ENCODE measurements at regions not wholly inside any gene's neighbourhood (a gene's known extent, or its start where the extent isn't known, plus 50 kb on each side); places are given as distances from the start of the nearest gene placed in this dataset.

GRCh38 chr13:108560093-108560492 is 69.3 kb upstream of the MYO16 start:
- Histone ChIP-seq H3K4ac (ENCODE audit: low read depth in 1 of 2, low read length in 2 of 2) (no peak overlapping the region), H2BK5ac (ENCODE audit: low read depth, low read length, poor library complexity, severe bottlenecking) (no peak overlapping the region), H2AFZ (ENCODE audit: low read depth, low read length) (no peak overlapping the region), H3K9me3 (ENCODE audit: control insufficient read depth, low read length) (no peaks in the 10 kb centered on the region), H3K79me1 (replicated peaks; ENCODE audit: low read length, poor library complexity, severe bottlenecking) (no peaks in the 10 kb centered on the region), H2AK5ac (ENCODE audit: low read length, severe bottlenecking) (no peak overlapping the region), H3K27ac (ENCODE audit: low read length, poor library complexity, severe bottlenecking) (no peak overlapping the region), H3K4me1 (ENCODE audit: control insufficient read depth, insufficient read depth, low read depth, low read length) (no peaks in the 10 kb centered on the region), H3K14ac (ENCODE audit: low read length in 2 of 2) (no peak overlapping the region), H3K4me2 (ENCODE audit: low read length, poor library complexity, severe bottlenecking) (no peak overlapping the region), H2BK120ac (ENCODE audit: low read depth, low read length) (no peak overlapping the region), H3K18ac (ENCODE audit: low read depth in 1 of 2, low read length in 2 of 2) (no peak overlapping the region), H4K91ac (ENCODE audit: low read length) (no peak overlapping the region), H3K23ac (ENCODE audit: low read length in 2 of 2) (no peak overlapping the region), H3K36me3 (ENCODE audit: control insufficient read depth in 1 of 2, insufficient read depth in 2 of 2, low read depth in 1 of 2, low read length in 2 of 2) (no peaks in the 10 kb centered on the region), H2BK15ac (ENCODE audit: low read depth, poor library complexity, severe bottlenecking) (no peak overlapping the region), H3K27me3 (ENCODE audit: control insufficient read depth in 1 of 2, insufficient read depth in 1 of 2, low read length in 2 of 2) (no peaks in the 10 kb centered on the region), H2BK12ac (ENCODE audit: low read length in 2 of 2) (no peak overlapping the region), H3K4me3 (ENCODE audit: insufficient read depth in 1 of 2, low read depth in 1 of 2, low read length in 2 of 2) (no peak overlapping the region), H3K9ac (ENCODE audit: low read length) (no peak overlapping the region), H4K8ac (ENCODE audit: low read length) (no peak overlapping the region)
- WGBS: 79% methylated on average over 2 of the region's 3 CpGs
- no peak for DNase-seq

DNA sequence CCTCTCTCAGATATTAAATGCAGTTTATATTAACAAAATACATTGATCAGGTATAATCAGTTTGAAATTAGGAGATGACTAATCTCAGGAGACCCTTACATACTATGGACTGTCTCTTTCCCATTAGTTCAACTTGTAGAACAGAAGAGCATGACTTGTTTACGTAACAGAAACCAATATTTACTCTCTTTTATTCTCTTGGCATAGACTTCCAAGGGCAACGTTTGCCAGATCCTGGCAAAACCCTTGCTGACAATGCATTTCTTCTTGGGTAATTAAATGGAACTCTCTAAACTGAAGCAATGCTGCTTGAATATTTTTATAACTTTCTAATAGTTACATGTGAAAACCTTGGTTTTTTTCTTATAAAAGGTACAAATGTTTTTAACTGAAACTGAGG is 68.3 kb upstream of the MYO16 start:
- no peak overlapping the region for H3K23ac ChIP-seq (ENCODE audit: low read length in 2 of 2)
- no peak overlapping the region for H3K14ac ChIP-seq (ENCODE audit: low read length in 2 of 2)
- no peak overlapping the region for H3K4ac ChIP-seq (ENCODE audit: low read depth in 1 of 2, low read length in 2 of 2)
- no peak overlapping the region for H2BK15ac ChIP-seq (ENCODE audit: low read depth, poor library complexity, severe bottlenecking)
- no peaks in the 10 kb centered on the region for H3K27me3 ChIP-seq (ENCODE audit: control insufficient read depth in 1 of 2, insufficient read depth in 1 of 2, low read length in 2 of 2)
- no peak overlapping the region for H2AFZ ChIP-seq (ENCODE audit: low read depth, low read length)
- no peak for DNase-seq
- no peak overlapping the region for H3K9ac ChIP-seq (ENCODE audit: low read length)
- no peak overlapping the region for H2AK5ac ChIP-seq (ENCODE audit: low read length, severe bottlenecking)
- H3K4me2 ChIP-seq (ENCODE audit: low read length, poor library complexity, severe bottlenecking): no peak overlapping the region
- no peak overlapping the region for H4K8ac ChIP-seq (ENCODE audit: low read length)
- WGBS: 70% methylated on average over 1 of the region's 2 CpGs
- no peak overlapping the region for H4K91ac ChIP-seq (ENCODE audit: low read length)
- H3K18ac ChIP-seq (ENCODE audit: low read depth in 1 of 2, low read length in 2 of 2): no peak overlapping the region
- H2BK12ac ChIP-seq (ENCODE audit: low read length in 2 of 2): no peak overlapping the region
- H2BK5ac ChIP-seq (ENCODE audit: low read depth, low read length, poor library complexity, severe bottlenecking): no peak overlapping the region
- H3K36me3 ChIP-seq (ENCODE audit: control insufficient read depth in 1 of 2, insufficient read depth in 2 of 2, low read depth in 1 of 2, low read length in 2 of 2): no peaks in the 10 kb centered on the region
- H3K27ac ChIP-seq (ENCODE audit: low read length, poor library complexity, severe bottlenecking): no peak overlapping the region
- no peak overlapping the region for H3K4me3 ChIP-seq (ENCODE audit: insufficient read depth in 1 of 2, low read depth in 1 of 2, low read length in 2 of 2)
- H3K9me3 ChIP-seq (ENCODE audit: control insufficient read depth, low read length): no peaks in the 10 kb centered on the region
- no peaks in the 10 kb centered on the region for H3K79me1 ChIP-seq (replicated peaks; ENCODE audit: low read length, poor library complexity, severe bottlenecking)
- H3K4me1 ChIP-seq (ENCODE audit: control insufficient read depth, insufficient read depth, low read depth, low read length): no peaks in the 10 kb centered on the region
- H2BK120ac ChIP-seq (ENCODE audit: low read depth, low read length): no peak overlapping the region

DNA sequence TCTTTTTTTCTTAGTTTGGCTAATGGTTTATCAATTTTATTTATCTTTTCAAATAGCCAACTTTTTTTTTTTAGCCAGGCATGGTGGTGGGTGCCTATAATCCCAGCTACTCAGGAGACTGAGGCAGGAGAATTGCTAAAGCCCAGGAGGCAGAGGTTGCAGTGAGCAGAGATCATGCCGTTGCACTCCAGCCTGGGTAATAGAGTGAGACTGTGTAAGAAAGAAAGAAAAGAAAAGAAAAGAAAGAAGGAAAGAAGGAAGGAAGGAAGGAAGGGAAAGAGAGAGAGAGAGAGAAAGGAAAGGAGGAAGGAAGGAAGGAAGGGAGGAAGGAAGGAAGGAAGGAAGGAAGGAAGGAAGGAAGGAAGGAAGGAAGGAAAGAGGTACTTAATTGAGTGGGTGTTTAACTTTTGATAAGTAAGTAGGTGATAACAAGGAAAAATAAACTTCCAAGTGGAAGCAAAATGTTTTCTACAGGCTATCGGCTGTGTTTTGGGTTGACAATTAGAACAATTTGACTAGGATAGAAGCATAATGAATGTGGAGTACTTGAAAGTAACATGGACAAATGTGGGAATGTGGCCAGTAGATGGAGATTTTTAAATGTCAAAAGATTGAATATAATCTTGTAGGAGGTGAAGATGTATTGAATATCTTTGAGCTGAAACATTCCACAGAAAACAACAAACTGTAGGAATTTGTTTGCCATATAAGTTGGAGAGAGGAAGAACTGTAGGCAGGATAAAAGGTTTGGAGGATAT is 62.8 kb upstream of the MYO16 start:
- Histone ChIP-seq H3K9me3 (ENCODE audit: control insufficient read depth, low read length) (no peaks in the 10 kb centered on the region), H3K14ac (ENCODE audit: low read length in 2 of 2) (no peak overlapping the region), H3K27me3 (ENCODE audit: control insufficient read depth in 1 of 2, insufficient read depth in 1 of 2, low read length in 2 of 2) (no peaks in the 10 kb centered on the region), H4K8ac (ENCODE audit: low read length) (no peak overlapping the region), H4K91ac (ENCODE audit: low read length) (no peak overlapping the region), H3K79me1 (replicated peaks; ENCODE audit: low read length, poor library complexity, severe bottlenecking) (no peaks in the 10 kb centered on the region), H3K18ac (ENCODE audit: low read depth in 1 of 2, low read length in 2 of 2) (no peak overlapping the region), H2AFZ (ENCODE audit: low read depth, low read length) (no peak overlapping the region), H3K27ac (ENCODE audit: low read length, poor library complexity, severe bottlenecking) (no peak overlapping the region), H2BK120ac (ENCODE audit: low read depth, low read length) (no peak overlapping the region), H3K4me3 (ENCODE audit: insufficient read depth in 1 of 2, low read depth in 1 of 2, low read length in 2 of 2) (no peak overlapping the region), H3K4ac (ENCODE audit: low read depth in 1 of 2, low read length in 2 of 2) (no peak overlapping the region), H2BK12ac (ENCODE audit: low read length in 2 of 2) (no peak overlapping the region), H3K23ac (ENCODE audit: low read length in 2 of 2) (no peak overlapping the region), H3K4me1 (ENCODE audit: control insufficient read depth, insufficient read depth, low read depth, low read length) (peaks cover 2% of the 10 kb centered on the region), H2AK5ac (ENCODE audit: low read length, severe bottlenecking) (no peak overlapping the region), H3K4me2 (ENCODE audit: low read length, poor library complexity, severe bottlenecking) (no peak overlapping the region), H2BK15ac (ENCODE audit: low read depth, poor library complexity, severe bottlenecking) (no peak overlapping the region), H2BK5ac (ENCODE audit: low read depth, low read length, poor library complexity, severe bottlenecking) (no peak overlapping the region), H3K36me3 (ENCODE audit: control insufficient read depth in 1 of 2, insufficient read depth in 2 of 2, low read depth in 1 of 2, low read length in 2 of 2) (no peaks in the 10 kb centered on the region), H3K9ac (ENCODE audit: low read length) (no peak overlapping the region)
- WGBS: 94% methylated on average over 2 of the region's 2 CpGs
- DNase-seq: no peak

DNA sequence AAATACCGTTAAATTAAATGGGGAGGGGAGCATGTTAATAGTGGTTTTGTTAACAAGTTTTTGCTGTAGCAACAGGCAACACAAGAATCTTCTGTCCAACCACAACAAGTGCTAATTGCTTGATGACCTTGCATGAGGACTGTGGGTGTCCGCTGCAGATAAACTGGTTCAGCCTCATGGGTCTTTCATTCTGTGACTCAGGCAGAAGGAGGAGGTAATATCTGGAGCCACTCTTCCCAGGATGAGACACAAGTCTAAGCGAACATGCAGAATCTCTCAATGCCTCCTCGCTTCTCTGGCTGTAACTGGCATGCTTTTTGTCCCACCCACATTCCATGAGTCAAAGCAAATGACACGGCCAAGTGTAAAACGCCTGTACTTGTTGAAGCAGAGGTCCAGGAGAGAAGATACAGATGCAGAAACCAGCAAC is 56.6 kb upstream of the MYO16 start:
- no peak for DNase-seq
- H3K4me1 ChIP-seq (ENCODE audit: control insufficient read depth, insufficient read depth, low read depth, low read length): peaks cover 2% of the 10 kb centered on the region
- no peak overlapping the region for H2BK15ac ChIP-seq (ENCODE audit: low read depth, poor library complexity, severe bottlenecking)
- H2AK5ac ChIP-seq (ENCODE audit: low read length, severe bottlenecking): no peak overlapping the region
- H3K27me3 ChIP-seq (ENCODE audit: control insufficient read depth in 1 of 2, insufficient read depth in 1 of 2, low read length in 2 of 2): no peaks in the 10 kb centered on the region
- H3K79me1 ChIP-seq (replicated peaks; ENCODE audit: low read length, poor library complexity, severe bottlenecking): no peaks in the 10 kb centered on the region
- H3K9me3 ChIP-seq (ENCODE audit: control insufficient read depth, low read length): no peaks in the 10 kb centered on the region
- H3K9ac ChIP-seq (ENCODE audit: low read length): no peak overlapping the region
- 68% methylated on average over 5 of the region's 6 CpGs for WGBS
- H3K27ac ChIP-seq (ENCODE audit: low read length, poor library complexity, severe bottlenecking): no peak overlapping the region
- no peak overlapping the region for H3K14ac ChIP-seq (ENCODE audit: low read length in 2 of 2)
- H3K36me3 ChIP-seq (ENCODE audit: control insufficient read depth in 1 of 2, insufficient read depth in 2 of 2, low read depth in 1 of 2, low read length in 2 of 2): no peaks in the 10 kb centered on the region
- no peak overlapping the region for H3K4me2 ChIP-seq (ENCODE audit: low read length, poor library complexity, severe bottlenecking)
- H3K18ac ChIP-seq (ENCODE audit: low read depth in 1 of 2, low read length in 2 of 2): no peak overlapping the region
- no peak overlapping the region for H2BK120ac ChIP-seq (ENCODE audit: low read depth, low read length)
- no peak overlapping the region for H3K4ac ChIP-seq (ENCODE audit: low read depth in 1 of 2, low read length in 2 of 2)
- H2AFZ ChIP-seq (ENCODE audit: low read depth, low read length): no peak overlapping the region
- H4K91ac ChIP-seq (ENCODE audit: low read length): no peak overlapping the region
- H3K4me3 ChIP-seq (ENCODE audit: insufficient read depth in 1 of 2, low read depth in 1 of 2, low read length in 2 of 2): no peak overlapping the region
- H4K8ac ChIP-seq (ENCODE audit: low read length): no peak overlapping the region
- H3K23ac ChIP-seq (ENCODE audit: low read length in 2 of 2): no peak overlapping the region
- H2BK12ac ChIP-seq (ENCODE audit: low read length in 2 of 2): no peak overlapping the region
- H2BK5ac ChIP-seq (ENCODE audit: low read depth, low read length, poor library complexity, severe bottlenecking): no peak overlapping the region

All from mesenchymal stem cell (in vitro differentiated cells and primary cell).